ENCODE measurements at regions not wholly inside any gene's neighbourhood (a gene's known extent, or its start where the extent isn't known, plus 50 kb on each side); places are given as distances from the start of the nearest gene placed in this dataset.

- peaks cover 17% of the 10 kb centered on the region for H3K4me1 Mint-ChIP-seq
- TF ChIP-seq CTCF (conservative IDR thresholded peaks at IDR 0.05) = no peak
- no peaks in the 10 kb centered on the region for H3K36me3 ChIP-seq (ENCODE audit: control insufficient read depth, insufficient read depth, low read length)
- no peak overlapping the region for H3K27ac Mint-ChIP-seq
- H3K27me3 Mint-ChIP-seq (ENCODE audit: insufficient read depth) = no peaks in the 10 kb centered on the region
- no peaks in the 10 kb centered on the region for H3K27me3 ChIP-seq (ENCODE audit: control insufficient read depth, insufficient read depth, low read length, poor library complexity, severe bottlenecking)
- no peak overlapping the region for H3K27ac ChIP-seq (ENCODE audit: low read depth, low read length)
- peaks cover 1% of the 10 kb centered on the region for H3K36me3 Mint-ChIP-seq (ENCODE audit: low read depth)
- peaks cover 21% of the 10 kb centered on the region for H3K9me3 Mint-ChIP-seq
- 70% methylated on average over 1 of the region's 2 CpGs; no CpG with 5 or more reads in 1 of the 2 experiments for WGBS, 2 experiments (ENCODE audit: insufficient coverage in 1 of 2, insufficient read length in 1 of 2)
- DNase-seq = no peak
- H3K9ac ChIP-seq (ENCODE audit: extremely low read depth, low read length, poor library complexity, severe bottlenecking) = no peak overlapping the region
- H3K9me3 ChIP-seq (ENCODE audit: control insufficient read depth, low read length) = peaks cover 19% of the 10 kb centered on the region
- no peak overlapping the region for H3K4me3 ChIP-seq (ENCODE audit: low read length)
- H3K4me3 Mint-ChIP-seq = no peak overlapping the region
- no peaks in the 10 kb centered on the region for H3K4me1 ChIP-seq (ENCODE audit: control insufficient read depth, insufficient read depth, low read length)
Measured at GRCh38 chr10:90087197-90088023, 386.0 kb downstream of the KIF20B start.

GRCh38 chr10:90088024-90088317, 386.6 kb downstream of the KIF20B start:
- H3K9ac ChIP-seq (ENCODE audit: extremely low read depth, low read length, poor library complexity, severe bottlenecking) = no peak overlapping the region
- H3K4me1 ChIP-seq (ENCODE audit: control insufficient read depth, insufficient read depth, low read length) = no peaks in the 10 kb centered on the region
- Mint-ChIP-seq H3K9me3 (peaks cover 21% of the 10 kb centered on the region), H3K36me3 (ENCODE audit: low read depth) (peaks cover 1% of the 10 kb centered on the region), H3K4me3 (no peak overlapping the region), H3K27me3 (ENCODE audit: insufficient read depth) (no peaks in the 10 kb centered on the region), H3K27ac (no peak overlapping the region), H3K4me1 (peaks cover 20% of the 10 kb centered on the region)
- peaks cover 19% of the 10 kb centered on the region for H3K9me3 ChIP-seq (ENCODE audit: control insufficient read depth, low read length)
- H3K27ac ChIP-seq (ENCODE audit: low read depth, low read length) = no peak overlapping the region
- no peaks in the 10 kb centered on the region for H3K27me3 ChIP-seq (ENCODE audit: control insufficient read depth, insufficient read depth, low read length, poor library complexity, severe bottlenecking)
- H3K36me3 ChIP-seq (ENCODE audit: control insufficient read depth, insufficient read depth, low read length) = no peaks in the 10 kb centered on the region
- no peak overlapping the region for H3K4me3 ChIP-seq (ENCODE audit: low read length)
- TF ChIP-seq CTCF (conservative IDR thresholded peaks at IDR 0.05) = no peak
- DNase-seq = no peak
- 86% methylated on average over 3 of the region's 4 CpGs; no CpG with 5 or more reads in 1 of the 2 experiments for WGBS, 2 experiments (ENCODE audit: insufficient coverage in 1 of 2, insufficient read length in 1 of 2)

GRCh38 chr10:90089719-90090118, 388.3 kb downstream of the KIF20B start:
- no peaks in the 10 kb centered on the region for H3K36me3 ChIP-seq (ENCODE audit: control insufficient read depth, insufficient read depth, low read length)
- Mint-ChIP-seq H3K4me1 (peaks cover 24% of the 10 kb centered on the region), H3K27me3 (ENCODE audit: insufficient read depth) (no peaks in the 10 kb centered on the region), H3K36me3 (ENCODE audit: low read depth) (peaks cover 3% of the 10 kb centered on the region), H3K4me3 (no peak overlapping the region), H3K27ac (no peak overlapping the region), H3K9me3 (peaks cover 18% of the 10 kb centered on the region)
- no peaks in the 10 kb centered on the region for H3K27me3 ChIP-seq (ENCODE audit: control insufficient read depth, insufficient read depth, low read length, poor library complexity, severe bottlenecking)
- H3K9me3 ChIP-seq (ENCODE audit: control insufficient read depth, low read length) = peaks cover 19% of the 10 kb centered on the region
- H3K27ac ChIP-seq (ENCODE audit: low read depth, low read length) = no peak overlapping the region
- no peak for TF ChIP-seq CTCF (conservative IDR thresholded peaks at IDR 0.05)
- DNase-seq = no peak
- H3K9ac ChIP-seq (ENCODE audit: extremely low read depth, low read length, poor library complexity, severe bottlenecking) = no peak overlapping the region
- no peaks in the 10 kb centered on the region for H3K4me1 ChIP-seq (ENCODE audit: control insufficient read depth, insufficient read depth, low read length)
- H3K4me3 ChIP-seq (ENCODE audit: low read length) = no peak overlapping the region
- WGBS, 2 experiments (ENCODE audit: insufficient coverage in 1 of 2, insufficient read length in 1 of 2) = 80 to 81% methylated on average over 2 of the region's 2 CpGs
